ENCODE measurements at regions not wholly inside any gene's neighbourhood (a gene's known extent, or its start where the extent isn't known, plus 50 kb on each side); places are given as distances from the start of the nearest gene placed in this dataset.

DNA sequence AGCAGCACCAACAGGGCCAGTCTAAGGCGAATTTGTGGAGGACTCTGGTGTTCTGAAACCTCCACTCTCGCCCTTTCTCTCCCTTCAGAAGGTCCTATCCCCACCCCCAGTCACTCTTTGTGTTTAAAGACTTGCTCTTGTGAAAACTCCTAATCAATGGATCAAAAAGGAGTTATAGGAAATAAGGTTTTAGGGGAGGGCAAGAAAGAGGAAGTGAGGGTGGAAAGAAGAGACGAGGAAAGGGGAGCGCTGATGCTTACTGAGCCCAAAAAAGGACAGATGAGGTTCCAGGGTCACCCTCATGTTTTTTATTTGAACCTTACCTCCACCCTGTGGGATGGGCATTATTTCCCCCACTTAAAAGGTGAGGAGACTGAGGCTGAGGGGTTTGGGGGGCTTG, 70.0 kb upstream of the SLC6A11 start:
- TF ChIP-seq CTCF (IDR thresholded peaks at IDR 0.05), result no peak
- Mint-ChIP-seq H3K9me3 (no peaks in the 10 kb centered on the region), H3K27ac (no peak overlapping the region), H3K4me1 (ENCODE audit: low read depth) (no peaks in the 10 kb centered on the region), H3K36me3 (ENCODE audit: low read depth) (no peaks in the 10 kb centered on the region), H3K4me3 (no peak overlapping the region), H3K27me3 (ENCODE audit: insufficient read depth) (peaks cover 17% of the 10 kb centered on the region)
- DNase-seq, result no peak

GRCh38 chr3:10746684-10747083, 69.3 kb upstream of the SLC6A11 start:
- H3K4me1 Mint-ChIP-seq (ENCODE audit: low read depth), result no peaks in the 10 kb centered on the region
- H3K27me3 Mint-ChIP-seq (ENCODE audit: insufficient read depth), result peaks cover 16% of the 10 kb centered on the region
- no peak overlapping the region for H3K27ac Mint-ChIP-seq
- TF ChIP-seq CTCF (IDR thresholded peaks at IDR 0.05), result no peak
- H3K36me3 Mint-ChIP-seq (ENCODE audit: low read depth), result no peaks in the 10 kb centered on the region
- no peaks in the 10 kb centered on the region for H3K9me3 Mint-ChIP-seq
- no peak overlapping the region for H3K4me3 Mint-ChIP-seq
- no peak for DNase-seq

GRCh38 chr3:10747341-10747740, 68.7 kb upstream of the SLC6A11 start:
- Mint-ChIP-seq H3K4me1 (ENCODE audit: low read depth) (no peaks in the 10 kb centered on the region), H3K27me3 (ENCODE audit: insufficient read depth) (peaks cover 10% of the 10 kb centered on the region), H3K9me3 (no peaks in the 10 kb centered on the region), H3K27ac (no peak overlapping the region), H3K36me3 (ENCODE audit: low read depth) (no peaks in the 10 kb centered on the region), H3K4me3 (no peak overlapping the region)
- TF ChIP-seq CTCF (IDR thresholded peaks at IDR 0.05), result no peak
- DNase-seq, result no peak

DNA sequence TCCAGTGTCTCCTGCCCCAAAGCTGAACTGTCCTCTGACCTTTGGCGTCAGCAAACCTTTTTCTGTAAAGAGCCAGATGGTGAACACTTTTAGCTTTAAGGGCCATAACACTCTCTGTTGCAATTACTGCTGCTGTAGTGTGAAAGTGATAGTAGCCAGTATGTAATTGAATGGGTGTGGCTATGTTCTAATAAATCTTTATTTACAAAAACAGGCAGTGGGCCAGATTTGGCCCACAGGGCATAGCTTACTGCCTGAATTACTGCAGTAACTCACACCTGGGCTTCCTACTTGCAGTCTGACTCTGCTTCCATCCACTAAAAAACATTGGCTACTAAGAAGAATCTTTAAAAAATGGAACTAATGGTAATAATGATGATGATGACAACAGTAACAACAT, 68.0 kb upstream of the SLC6A11 start:
- Mint-ChIP-seq H3K36me3 (ENCODE audit: low read depth) (no peaks in the 10 kb centered on the region), H3K4me1 (ENCODE audit: low read depth) (no peaks in the 10 kb centered on the region), H3K9me3 (no peaks in the 10 kb centered on the region), H3K27me3 (ENCODE audit: insufficient read depth) (peaks cover 10% of the 10 kb centered on the region), H3K27ac (no peak overlapping the region), H3K4me3 (no peak overlapping the region)
- no peak for TF ChIP-seq CTCF (IDR thresholded peaks at IDR 0.05)
- DNase-seq, result no peak

DNA sequence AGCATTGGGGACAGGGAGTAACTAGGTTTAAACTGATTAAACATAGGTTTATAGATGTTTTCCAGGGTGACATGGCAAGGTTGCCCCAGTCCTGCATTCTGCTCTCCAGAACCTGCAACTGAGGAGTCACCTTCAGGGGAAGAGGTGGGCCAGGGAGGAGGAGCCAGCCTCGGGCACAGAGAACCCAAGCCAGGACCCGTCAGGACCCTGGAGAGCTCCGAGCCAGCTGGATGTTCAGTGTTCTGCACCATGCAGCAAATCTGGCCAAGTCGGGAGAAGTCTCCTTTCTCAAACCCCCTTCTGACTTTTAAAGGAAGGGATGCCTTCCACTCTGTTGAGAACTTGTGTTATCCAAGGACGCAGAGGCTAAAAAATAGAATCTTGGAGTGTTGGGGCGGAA, 62.1 kb upstream of the SLC6A11 start:
- Mint-ChIP-seq H3K36me3 (ENCODE audit: low read depth) (no peaks in the 10 kb centered on the region), H3K9me3 (no peaks in the 10 kb centered on the region), H3K27me3 (ENCODE audit: insufficient read depth) (peaks cover 8% of the 10 kb centered on the region), H3K27ac (no peak overlapping the region), H3K4me1 (ENCODE audit: low read depth) (peaks cover 9% of the 10 kb centered on the region), H3K4me3 (no peak overlapping the region)
- peak; percentile 40 for DNase-seq
- no peak for TF ChIP-seq CTCF (IDR thresholded peaks at IDR 0.05)

GRCh38 chr3:10756546-10756945, 59.5 kb upstream of the SLC6A11 start:
- Mint-ChIP-seq H3K9me3 (no peaks in the 10 kb centered on the region), H3K27ac (no peak overlapping the region), H3K4me1 (ENCODE audit: low read depth) (peaks cover 9% of the 10 kb centered on the region), H3K27me3 (ENCODE audit: insufficient read depth) (peaks cover 20% of the 10 kb centered on the region), H3K36me3 (ENCODE audit: low read depth) (no peaks in the 10 kb centered on the region), H3K4me3 (no peak overlapping the region)
- TF ChIP-seq CTCF (IDR thresholded peaks at IDR 0.05), result no peak
- DNase-seq, result no peak

Data from HFFc6 (cell line).